Esophagus muscularis mucosa (tissue), 3 donors: ENCODE measurements at regions not wholly inside any gene's neighbourhood (a gene's known extent, or its start where the extent isn't known, plus 50 kb on each side); places are given as distances from the start of the nearest gene placed in this dataset.

ENCODE experiments used
- CTCF ChIP-seq, 3 experiments: fragments of 200-600 bp in 2 of 3; fragments of 450-650 bp in 1 of 3; sonication (generic) in 2 of 3; IDR thresholded peaks; one replicate each; pipeline ENCODE4 v1.5.1; 2017 to 2019; ENCODE audit warnings: antibody characterized with exemption in 3 of 3, mild to moderate bottlenecking in 2 of 3, moderate library complexity in 1 of 3
- POLR2A ChIP-seq: fragments of 450-650 bp; IDR thresholded peaks from one replicate; pipeline ENCODE4 v1.6.1; 2017; ENCODE audit warnings: antibody characterized with exemption, moderate library complexity, mild to moderate bottlenecking, low read depth
- POLR2AphosphoS5 ChIP-seq, 2 donors: sonication (generic); formaldehyde crosslinking; IDR thresholded peaks; one replicate each; pipeline ENCODE4 v1.6.1; 2017; ENCODE audit warnings: antibody characterized with exemption in 2 of 2

- TF ChIP-seq CTCF (IDR thresholded peaks at IDR 0.05) (no peak), POLR2A (no peak), POLR2AphosphoS5 (IDR thresholded peaks at IDR 0.05) (no peak)
Observed at GRCh38 chr20:22100686-22101085, 395.2 kb downstream of the PAX1 start.
